ENCODE measurements at regions not wholly inside any gene's neighbourhood (a gene's known extent, or its start where the extent isn't known, plus 50 kb on each side); places are given as distances from the start of the nearest gene placed in this dataset.

DNA sequence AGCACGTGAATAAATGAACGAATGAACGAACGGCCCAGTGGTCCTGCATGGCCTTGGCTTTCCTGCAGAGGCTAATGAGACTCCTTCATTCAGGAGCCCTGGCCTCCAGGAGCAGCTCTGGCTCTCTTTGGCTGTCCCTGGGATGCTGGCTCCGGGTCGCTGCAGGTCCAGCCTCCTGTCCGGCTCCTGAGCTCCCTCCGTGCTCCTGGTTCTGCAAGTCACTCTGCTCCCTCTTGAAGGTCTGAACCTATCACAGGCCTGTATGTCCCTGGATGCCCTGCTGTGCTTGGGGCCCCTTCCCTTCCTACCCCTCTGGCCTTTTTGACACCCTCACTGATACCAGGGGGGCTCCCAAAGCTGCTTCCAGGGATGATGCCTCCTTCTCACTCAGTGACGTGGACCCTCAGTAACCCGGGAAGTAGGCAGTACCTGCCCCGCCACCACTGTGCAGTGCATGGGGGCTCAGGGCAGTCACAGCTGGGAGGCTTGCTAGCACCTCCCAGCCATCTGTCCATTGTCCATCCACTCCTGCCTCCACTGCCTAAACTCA is 133.7 kb upstream of the C14orf180 start:
- H3K4me3 Mint-ChIP-seq (ENCODE audit: unreplicated experiment), result no peak overlapping the region
- H3K27ac Mint-ChIP-seq (ENCODE audit: unreplicated experiment), result no peak overlapping the region
- peaks cover 11% of the 10 kb centered on the region for H3K9me3 Mint-ChIP-seq (ENCODE audit: unreplicated experiment)
- peaks cover 12% of the 10 kb centered on the region for H3K27me3 Mint-ChIP-seq (ENCODE audit: unreplicated experiment)
- DNase-seq (ENCODE audit: low spot score), result no peak
- TF ChIP-seq, protein P1, sequence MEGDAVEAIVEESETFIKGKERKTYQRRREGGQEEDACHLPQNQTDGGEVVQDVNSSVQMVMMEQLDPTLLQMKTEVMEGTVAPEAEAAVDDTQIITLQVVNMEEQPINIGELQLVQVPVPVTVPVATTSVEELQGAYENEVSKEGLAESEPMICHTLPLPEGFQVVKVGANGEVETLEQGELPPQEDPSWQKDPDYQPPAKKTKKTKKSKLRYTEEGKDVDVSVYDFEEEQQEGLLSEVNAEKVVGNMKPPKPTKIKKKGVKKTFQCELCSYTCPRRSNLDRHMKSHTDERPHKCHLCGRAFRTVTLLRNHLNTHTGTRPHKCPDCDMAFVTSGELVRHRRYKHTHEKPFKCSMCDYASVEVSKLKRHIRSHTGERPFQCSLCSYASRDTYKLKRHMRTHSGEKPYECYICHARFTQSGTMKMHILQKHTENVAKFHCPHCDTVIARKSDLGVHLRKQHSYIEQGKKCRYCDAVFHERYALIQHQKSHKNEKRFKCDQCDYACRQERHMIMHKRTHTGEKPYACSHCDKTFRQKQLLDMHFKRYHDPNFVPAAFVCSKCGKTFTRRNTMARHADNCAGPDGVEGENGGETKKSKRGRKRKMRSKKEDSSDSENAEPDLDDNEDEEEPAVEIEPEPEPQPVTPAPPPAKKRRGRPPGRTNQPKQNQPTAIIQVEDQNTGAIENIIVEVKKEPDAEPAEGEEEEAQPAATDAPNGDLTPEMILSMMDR (IDR thresholded peaks at IDR 0.05; ENCODE audit: unreplicated experiment), result no peak
- no peaks in the 10 kb centered on the region for H3K4me1 Mint-ChIP-seq (ENCODE audit: unreplicated experiment)
- H3K36me3 Mint-ChIP-seq (ENCODE audit: low read depth, unreplicated experiment), result peaks cover 8% of the 10 kb centered on the region

DNA sequence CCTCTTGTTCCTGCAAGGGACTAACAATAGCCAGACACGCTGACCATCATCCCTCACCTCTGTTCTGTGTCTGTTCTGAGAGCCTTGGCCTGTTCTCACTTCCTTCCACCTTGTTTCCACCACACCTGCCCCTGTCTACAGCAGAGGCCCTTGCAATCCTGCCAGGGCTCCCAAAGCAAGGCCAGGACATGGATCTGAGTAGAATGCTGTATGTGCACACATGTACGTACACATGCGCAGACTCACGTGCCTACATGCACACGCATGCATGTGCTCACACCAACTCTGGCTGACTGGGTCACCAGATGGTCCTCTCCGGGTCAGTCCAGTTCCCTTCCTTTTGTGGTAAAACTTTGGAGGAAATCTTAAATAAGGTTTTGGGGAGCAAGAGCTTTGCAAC is 133.0 kb upstream of the C14orf180 start:
- no peak overlapping the region for H3K4me3 Mint-ChIP-seq (ENCODE audit: unreplicated experiment)
- no peak for DNase-seq (ENCODE audit: low spot score)
- H3K4me1 Mint-ChIP-seq (ENCODE audit: unreplicated experiment), result no peaks in the 10 kb centered on the region
- peaks cover 9% of the 10 kb centered on the region for H3K27me3 Mint-ChIP-seq (ENCODE audit: unreplicated experiment)
- TF ChIP-seq, protein P1 (IDR thresholded peaks at IDR 0.05; ENCODE audit: unreplicated experiment), result no peak
- H3K36me3 Mint-ChIP-seq (ENCODE audit: low read depth, unreplicated experiment), result peaks cover 8% of the 10 kb centered on the region
- H3K27ac Mint-ChIP-seq (ENCODE audit: unreplicated experiment), result no peak overlapping the region
- peaks cover 11% of the 10 kb centered on the region for H3K9me3 Mint-ChIP-seq (ENCODE audit: unreplicated experiment)

DNA sequence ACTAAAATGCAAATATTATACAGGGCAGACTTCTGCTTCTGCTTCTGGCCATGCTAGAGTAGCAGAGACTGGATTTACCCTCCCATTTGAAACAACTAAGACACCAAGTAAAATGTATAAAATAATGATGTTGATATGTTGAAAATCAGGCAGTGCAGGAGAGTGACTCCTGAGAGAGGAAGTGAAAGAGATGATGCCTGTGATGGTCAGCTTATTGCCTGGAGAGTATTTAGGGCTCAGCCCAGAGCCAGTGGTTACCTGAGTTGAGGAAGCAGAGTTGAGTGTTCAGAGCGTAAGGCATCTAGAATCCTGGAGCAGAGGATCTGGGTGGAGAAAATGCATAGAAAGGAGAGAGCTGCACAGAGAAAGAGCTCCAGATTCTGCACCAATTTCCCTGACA is 131.8 kb upstream of the C14orf180 start:
- H3K27ac Mint-ChIP-seq (ENCODE audit: unreplicated experiment), result no peak overlapping the region
- TF ChIP-seq, protein P1 (IDR thresholded peaks at IDR 0.05; ENCODE audit: unreplicated experiment), result no peak
- DNase-seq (ENCODE audit: low spot score), result no peak
- H3K4me3 Mint-ChIP-seq (ENCODE audit: unreplicated experiment), result no peak overlapping the region
- H3K36me3 Mint-ChIP-seq (ENCODE audit: low read depth, unreplicated experiment), result peaks cover 8% of the 10 kb centered on the region
- H3K27me3 Mint-ChIP-seq (ENCODE audit: unreplicated experiment), result peaks cover 9% of the 10 kb centered on the region
- H3K4me1 Mint-ChIP-seq (ENCODE audit: unreplicated experiment), result no peaks in the 10 kb centered on the region
- H3K9me3 Mint-ChIP-seq (ENCODE audit: unreplicated experiment), result peaks cover 11% of the 10 kb centered on the region

DNA sequence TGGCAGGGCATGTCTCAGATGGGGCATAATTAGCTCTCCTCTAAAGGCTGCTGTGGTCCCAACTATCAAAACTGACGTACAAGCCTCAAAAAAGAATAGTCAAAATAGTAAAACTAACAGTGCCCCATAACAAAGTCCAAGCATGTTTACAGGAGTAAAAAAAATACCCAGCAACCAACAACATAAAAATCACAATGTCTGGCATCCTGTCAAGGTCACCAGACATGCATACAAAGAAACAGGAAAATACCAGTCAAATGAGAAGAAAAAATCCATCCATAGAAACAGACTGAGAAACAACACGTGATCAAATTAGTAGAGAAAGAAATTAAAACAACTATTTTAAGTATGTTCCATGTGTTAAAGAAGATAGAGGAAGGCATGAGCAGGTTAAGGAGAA is 131.2 kb upstream of the C14orf180 start:
- H3K36me3 Mint-ChIP-seq (ENCODE audit: low read depth, unreplicated experiment), result peaks cover 8% of the 10 kb centered on the region
- peaks cover 11% of the 10 kb centered on the region for H3K9me3 Mint-ChIP-seq (ENCODE audit: unreplicated experiment)
- no peak for DNase-seq (ENCODE audit: low spot score)
- no peak overlapping the region for H3K4me3 Mint-ChIP-seq (ENCODE audit: unreplicated experiment)
- no peaks in the 10 kb centered on the region for H3K4me1 Mint-ChIP-seq (ENCODE audit: unreplicated experiment)
- no peak overlapping the region for H3K27ac Mint-ChIP-seq (ENCODE audit: unreplicated experiment)
- peaks cover 9% of the 10 kb centered on the region for H3K27me3 Mint-ChIP-seq (ENCODE audit: unreplicated experiment)
- TF ChIP-seq, protein P1 (IDR thresholded peaks at IDR 0.05; ENCODE audit: unreplicated experiment), result no peak

DNA sequence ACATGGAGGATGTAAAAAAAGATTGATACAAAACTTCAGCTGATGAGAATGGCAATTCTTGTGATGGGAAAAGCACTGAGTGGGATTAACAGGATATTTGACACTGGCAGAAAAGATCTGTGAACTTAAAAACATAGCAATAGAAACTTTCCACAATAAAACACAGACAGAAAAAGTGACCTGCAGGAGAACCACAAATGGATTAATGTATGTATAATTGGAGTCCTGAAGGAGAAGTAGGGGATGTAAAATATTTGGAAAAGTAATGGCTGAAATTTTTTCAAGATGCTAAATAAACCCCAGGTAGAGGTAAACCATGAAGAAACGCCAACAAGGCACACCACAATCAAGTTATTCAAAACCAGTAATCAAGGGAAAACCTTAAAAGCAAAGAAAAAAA is 130.8 kb upstream of the C14orf180 start:
- Mint-ChIP-seq H3K4me1 (ENCODE audit: unreplicated experiment) (no peaks in the 10 kb centered on the region), H3K36me3 (ENCODE audit: low read depth, unreplicated experiment) (peaks cover 8% of the 10 kb centered on the region), H3K27ac (ENCODE audit: unreplicated experiment) (no peak overlapping the region), H3K4me3 (ENCODE audit: unreplicated experiment) (no peak overlapping the region), H3K9me3 (ENCODE audit: unreplicated experiment) (peaks cover 11% of the 10 kb centered on the region), H3K27me3 (ENCODE audit: unreplicated experiment) (peaks cover 6% of the 10 kb centered on the region)
- no peak for DNase-seq (ENCODE audit: low spot score)
- TF ChIP-seq, protein P1 (IDR thresholded peaks at IDR 0.05; ENCODE audit: unreplicated experiment), result no peak

All from endothelial cell (in vitro differentiated cells).